SHP77 treated with DMSO at 0.1 percent for 48 hours (cell line): ENCODE measurements at regions not wholly inside any gene's neighbourhood (a gene's known extent, or its start where the extent isn't known, plus 50 kb on each side); places are given as distances from the start of the nearest gene placed in this dataset.

Experiments used
- DNase-seq: peaks from one replicate; lab custom pipeline; 2025; lab: John Stamatoyannopoulos, UW

DNA sequence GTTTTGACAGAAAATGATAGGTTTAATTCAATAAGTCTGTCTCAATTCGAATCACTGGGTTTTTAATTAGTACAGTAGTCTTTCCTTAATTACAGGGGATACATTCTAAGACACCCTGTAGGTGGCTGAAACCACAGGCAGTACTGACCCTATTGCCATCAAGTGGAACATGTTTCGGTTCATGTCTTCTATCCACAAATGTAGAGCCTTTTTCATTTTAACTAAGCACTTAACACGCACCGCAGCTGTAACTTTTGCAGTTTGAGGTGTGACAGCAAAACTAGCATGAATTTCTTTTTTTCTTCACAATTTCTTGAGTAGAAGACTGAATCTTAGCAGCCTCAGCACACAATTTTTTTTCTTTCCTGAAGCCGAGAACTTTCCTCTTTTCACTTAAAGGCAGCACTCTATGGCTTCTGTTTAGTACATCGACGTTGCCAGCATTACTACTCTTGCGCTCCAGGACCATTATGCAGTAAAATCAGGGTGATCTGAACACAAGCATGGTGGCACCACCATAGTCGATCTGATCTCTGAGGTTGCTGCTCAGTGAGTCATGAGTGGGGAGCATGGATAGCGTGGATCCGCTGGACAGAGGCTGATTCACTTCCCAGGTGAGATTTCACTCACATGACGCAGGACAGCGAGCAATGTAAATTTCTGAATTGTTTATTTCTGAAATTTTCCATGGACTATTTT lies 805.1 kb downstream of the RNF144A start:
- DNase-seq: no peak

DNA sequence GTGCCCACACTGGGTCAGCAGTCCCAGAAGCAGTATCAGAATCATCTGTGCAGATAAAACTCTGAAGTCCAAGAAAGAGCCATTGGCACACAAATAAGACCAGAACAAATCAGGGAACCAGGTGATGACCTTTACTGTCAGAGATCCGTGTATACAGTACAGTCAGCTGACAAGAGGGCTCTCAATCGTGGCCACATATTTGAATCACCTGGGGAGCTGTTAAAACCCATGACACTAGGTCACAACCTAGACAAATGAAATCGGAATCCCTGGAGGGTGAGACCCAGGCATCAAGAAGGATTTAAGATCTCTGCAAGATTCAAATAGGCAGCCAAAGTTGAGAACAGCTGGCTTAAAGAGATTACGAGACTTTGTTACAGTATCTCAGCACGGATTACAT lies 807.1 kb downstream of the RNF144A start:
- no peak for DNase-seq

DNA sequence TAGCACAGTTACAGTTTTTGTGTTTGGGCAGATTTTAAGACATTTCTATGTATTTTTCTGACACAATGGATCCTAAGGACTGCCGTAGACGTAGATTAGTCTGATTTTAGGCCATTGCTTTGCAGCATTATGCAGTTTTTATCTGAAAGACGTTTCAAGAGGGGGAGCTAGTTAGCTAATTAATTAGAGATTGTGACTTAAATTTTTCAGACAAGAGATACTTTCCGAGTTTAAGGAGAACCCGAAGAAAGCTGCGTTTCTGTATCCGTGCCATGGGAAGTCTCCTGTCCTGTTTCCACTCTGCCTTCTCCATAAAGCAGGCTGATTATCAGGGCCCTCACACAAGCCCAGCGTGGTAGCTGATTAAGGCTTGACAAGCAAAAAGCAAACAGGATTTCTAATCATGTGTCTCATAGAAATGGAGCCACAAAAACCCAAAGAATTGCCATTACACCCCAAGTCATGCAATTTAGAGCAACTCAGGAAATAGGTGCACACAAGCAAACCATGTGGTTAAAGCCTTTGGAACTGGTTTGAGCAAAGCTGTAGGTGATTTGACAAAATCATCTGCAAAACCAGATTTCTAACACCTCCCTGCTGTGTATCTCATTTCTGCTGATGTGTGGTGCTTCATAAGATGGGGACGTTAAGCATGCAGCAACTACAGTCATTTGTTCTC lies 808.1 kb downstream of the RNF144A start:
- no peak for DNase-seq

DNA sequence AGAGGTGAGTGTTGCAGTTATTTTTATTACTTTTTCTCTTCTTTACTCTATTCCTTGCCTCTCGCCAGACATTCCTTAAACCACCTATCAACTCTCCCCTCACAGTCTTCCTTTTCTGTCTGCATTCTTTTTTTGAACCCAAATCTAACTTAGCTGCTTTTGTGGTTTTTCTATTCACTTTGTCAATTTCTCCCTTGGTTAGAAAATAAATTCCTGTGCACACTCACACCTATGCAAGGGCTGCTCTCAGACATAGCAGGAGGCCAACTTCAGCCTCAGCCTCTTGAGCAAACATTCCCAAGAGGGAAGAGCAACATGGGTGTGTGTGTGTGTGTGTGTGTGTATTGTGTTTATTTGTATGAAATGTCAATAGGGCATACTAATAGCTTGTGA lies 808.6 kb downstream of the RNF144A start:
- DNase-seq: no peak

DNA sequence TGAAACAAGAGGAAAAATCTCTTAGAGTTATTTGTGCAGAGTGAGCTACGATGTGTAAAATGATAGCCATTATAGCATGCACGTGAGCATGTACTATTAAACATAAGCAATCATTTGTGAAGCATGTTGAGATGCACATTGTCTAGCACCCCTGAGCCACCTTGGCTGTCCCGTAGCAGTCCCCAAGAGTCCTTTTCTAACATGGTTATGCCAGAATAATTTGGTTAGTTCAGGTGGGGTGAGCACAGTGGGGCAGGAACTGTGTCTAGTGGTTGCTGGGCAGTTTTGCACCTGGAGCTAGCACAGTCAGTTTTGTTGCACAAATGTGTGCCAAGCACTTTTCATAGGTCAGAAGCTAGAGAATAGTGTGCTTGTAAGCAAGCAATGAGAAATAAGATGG lies 809.8 kb downstream of the RNF144A start:
- DNase-seq: no peak

DNA sequence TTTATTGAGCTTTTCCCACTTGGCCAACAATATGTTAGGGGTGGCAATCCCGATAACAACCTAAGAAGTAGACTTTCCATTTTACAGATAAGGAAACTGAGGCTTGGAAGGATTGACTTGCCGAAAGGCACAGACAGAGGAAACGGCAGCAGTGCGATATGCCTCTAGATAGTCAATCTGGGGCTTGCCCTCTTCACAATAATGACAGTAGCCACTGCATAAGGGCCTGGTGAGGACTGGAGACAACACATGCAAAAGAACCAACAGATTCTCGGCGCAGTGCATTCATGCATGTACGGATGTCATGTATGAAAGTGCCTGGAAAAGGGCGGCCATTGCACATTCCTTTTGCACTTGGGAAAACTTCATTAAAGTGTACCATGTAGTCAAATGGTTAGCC lies 811.2 kb downstream of the RNF144A start:
- no peak for DNase-seq

DNA sequence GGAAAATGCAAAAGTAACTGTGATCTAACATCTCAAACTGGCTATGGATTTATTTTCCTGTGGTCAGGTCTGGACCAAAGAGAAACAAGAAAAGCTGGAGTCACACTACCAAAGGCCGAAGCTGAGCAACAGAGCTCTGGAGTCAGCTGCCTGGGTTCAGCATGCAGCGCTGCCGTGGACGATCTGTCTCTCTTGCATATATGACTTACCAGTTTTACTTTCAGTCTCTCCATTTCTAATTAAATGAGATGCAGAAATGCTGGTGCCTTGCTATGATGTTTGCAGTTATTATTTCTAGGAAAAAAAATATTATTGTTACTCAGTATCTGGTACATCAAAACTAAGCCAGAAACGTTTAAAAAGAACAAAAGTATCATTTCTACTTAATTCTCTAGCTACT lies 813.2 kb downstream of the RNF144A start:
- DNase-seq: no peak

DNA sequence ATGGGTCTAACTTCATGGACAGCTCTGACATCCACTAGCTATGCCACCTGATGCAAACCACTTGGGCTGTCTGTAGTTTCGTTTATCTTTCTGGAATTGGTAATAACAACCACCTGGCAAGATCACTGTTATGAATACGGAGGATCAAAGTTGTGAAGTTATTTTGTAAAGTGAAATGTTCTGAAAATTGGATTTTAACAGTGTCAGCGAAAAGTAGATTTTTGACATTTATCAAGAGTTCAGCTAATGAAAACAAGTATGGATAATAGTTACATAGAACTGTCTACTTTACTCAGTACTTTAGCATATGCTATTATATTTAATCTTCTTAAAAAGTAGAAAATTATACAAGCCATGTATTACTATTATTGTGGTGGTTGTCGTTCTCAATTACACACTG lies 813.8 kb downstream of the RNF144A start:
- no peak for DNase-seq

DNA sequence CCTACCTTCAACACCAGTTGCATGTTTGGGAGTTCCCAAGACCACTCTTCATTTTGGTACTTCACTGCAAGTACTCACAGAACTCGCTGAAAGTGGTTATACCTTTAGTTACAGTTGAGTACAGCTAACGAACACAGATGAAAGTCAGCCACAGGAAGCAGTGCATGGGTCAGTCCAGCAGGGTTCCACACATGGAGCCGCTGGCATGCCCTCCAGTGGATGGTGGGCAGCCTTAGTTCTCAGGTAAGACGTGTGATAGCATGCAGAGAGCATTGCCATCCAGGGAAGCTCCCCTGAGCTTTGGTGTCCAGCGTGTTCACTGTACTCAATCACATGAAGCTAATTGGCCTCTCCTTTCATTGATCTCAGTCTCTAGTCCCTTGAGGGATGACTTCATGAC lies 815.3 kb downstream of the RNF144A start:
- no peak for DNase-seq

DNA sequence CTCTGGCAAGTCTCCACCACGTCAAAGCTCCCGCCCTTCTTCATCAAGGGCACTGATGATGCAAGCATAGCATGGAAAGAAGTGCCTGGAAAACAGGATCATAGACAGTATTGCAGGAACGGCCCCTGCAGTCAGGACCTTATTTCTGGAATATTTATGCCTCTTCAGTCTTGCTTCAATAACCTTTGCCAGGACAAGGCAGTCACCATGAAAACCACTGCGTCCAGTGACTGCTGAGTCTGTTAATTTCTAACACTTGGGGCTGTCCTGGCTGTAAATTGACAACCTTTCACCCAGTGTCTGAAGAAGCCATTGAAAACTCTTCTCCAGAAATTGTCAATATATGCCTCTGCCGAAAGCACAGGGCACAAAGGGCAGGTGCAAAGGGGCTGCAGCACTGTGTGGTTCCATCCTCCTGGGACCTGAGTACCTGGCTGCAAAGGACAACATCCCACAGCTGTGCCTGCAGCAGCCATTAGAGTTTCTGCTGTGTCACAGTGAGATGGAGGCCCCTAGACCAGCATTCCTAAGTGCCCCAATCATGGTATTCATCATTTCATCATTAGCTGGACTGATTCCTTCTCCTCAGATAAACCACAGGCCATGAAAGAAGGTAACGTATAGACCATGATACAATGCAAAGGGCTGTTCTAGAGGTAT lies 819.6 kb downstream of the RNF144A start:
- no peak for DNase-seq

DNA sequence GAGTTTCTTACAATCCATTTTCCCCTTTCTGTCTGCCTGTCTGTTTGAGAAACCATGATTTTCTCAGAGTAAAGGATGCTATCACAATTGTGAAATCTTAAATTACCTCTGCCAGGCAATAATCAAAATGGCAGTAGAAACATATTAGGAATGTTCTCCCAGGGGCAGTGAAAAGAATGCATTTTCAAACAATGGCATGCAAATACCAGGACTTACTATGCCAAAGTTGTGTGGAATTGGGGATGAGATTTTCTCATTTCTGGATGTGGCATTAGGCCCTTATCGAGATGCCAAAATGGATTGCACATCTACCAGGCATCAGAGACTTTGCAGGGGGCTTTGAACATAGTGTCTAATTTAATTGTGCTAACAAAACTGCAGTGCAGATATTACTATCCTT lies 821.4 kb downstream of the RNF144A start:
- no peak for DNase-seq

DNA sequence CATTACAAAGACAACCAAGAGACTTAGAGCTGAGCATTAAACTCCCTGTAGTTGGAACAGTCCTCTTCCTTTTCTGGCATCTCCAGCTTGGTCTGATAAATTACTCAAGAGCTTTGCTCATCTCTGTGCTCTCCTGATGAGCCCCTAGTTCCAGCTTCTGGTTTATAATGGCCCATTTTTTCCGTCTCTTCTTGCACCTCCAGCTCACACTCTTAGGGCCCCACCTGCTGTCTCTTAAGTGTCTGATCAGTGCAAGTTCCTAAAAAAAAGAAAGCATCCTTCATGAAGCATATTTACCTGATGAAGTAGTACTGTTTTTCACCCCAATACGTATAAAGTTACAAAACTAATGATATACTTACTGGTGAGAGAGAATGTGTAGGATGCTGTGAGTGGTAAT lies 822.9 kb downstream of the RNF144A start:
- no peak for DNase-seq

DNA sequence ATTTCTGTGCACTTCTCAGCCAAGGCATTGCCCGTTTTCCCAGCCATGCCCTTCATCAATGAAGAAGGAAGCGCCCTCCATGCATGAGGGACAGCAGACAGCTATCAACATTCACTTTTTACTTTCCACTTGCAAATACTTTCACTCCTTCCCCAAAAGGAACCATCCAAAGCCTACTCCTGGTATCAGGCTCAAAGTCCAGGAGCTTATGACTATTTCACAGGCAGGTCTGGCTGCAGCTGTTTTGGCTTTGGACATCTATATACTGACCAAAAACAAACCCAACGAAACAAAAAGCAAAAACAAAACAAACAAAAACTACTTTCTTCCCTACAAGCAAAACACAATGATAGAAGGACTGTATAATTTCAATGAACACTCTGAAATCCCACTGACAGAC lies 825.1 kb downstream of the RNF144A start:
- no peak for DNase-seq

DNA sequence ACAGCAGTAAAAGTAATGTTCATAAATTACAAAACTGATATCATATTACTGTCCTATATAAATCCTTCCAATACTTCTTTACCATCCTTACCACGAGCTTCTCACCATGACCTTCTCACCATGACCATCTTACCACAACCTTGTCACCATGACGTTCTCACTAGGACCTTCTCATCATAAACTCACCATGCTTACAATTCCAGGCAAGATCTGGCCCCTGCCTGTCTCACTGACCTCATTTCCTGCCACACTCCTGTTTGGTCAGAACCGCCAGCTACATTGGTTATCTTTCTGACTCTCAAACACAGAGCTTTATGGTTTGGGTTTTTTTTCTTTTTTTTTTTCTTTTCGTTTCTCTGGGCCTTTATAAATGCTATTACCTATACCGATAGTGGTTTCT lies 827.6 kb downstream of the RNF144A start:
- DNase-seq: peak; percentile 22

DNA sequence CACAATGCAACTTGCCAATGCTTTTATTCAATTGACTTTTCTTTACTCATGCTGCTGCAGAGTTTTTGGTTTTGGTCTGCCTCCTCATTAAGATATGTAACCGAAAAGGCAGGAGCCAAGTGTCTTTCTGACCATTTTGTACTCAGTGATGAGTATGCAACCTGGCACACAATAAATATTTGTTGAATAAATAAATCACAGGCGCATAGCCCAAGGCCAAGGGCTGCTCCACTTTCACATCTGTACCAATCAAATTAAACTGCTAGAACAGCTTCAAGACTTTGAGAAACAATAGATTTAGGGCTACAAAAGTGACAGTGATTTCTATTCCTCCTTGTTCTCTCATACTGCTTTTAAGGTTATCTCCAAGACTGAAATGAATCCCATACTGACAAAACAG lies 828.2 kb downstream of the RNF144A start:
- no peak for DNase-seq

DNA sequence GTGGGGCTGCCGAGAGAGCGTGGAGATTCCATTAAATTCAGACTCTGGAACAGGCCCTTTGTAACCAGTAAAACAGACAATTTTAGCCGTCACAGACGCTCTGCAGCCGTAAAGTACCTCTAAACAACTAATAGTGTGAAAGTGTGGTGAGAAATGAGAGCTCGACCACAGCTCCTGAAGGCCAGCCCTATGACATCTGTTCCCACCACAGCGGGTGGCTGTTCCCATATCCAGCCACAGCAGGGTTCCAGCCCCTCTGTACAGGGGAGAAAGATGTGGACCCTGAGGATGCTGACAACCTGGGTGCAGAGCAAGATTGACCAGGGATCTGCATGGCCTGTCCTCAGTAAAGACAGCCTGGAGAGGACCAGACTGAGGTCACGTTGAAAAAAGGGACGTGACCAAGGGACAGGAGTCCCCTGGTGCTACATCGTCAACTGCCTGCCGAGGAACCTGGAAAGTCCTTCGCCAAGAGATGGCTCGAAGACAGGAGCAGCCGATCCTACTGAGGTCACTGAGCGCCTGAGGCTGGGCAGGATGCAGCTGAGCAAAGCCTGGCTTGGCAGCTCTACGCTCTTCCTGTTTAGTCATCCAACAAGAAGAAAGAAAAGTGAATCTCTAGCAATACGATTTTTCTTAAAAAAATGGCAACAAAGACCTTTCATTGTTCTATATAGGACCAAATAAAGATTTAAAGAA lies 831.7 kb downstream of the RNF144A start:
- DNase-seq: peak; percentile 85

DNA sequence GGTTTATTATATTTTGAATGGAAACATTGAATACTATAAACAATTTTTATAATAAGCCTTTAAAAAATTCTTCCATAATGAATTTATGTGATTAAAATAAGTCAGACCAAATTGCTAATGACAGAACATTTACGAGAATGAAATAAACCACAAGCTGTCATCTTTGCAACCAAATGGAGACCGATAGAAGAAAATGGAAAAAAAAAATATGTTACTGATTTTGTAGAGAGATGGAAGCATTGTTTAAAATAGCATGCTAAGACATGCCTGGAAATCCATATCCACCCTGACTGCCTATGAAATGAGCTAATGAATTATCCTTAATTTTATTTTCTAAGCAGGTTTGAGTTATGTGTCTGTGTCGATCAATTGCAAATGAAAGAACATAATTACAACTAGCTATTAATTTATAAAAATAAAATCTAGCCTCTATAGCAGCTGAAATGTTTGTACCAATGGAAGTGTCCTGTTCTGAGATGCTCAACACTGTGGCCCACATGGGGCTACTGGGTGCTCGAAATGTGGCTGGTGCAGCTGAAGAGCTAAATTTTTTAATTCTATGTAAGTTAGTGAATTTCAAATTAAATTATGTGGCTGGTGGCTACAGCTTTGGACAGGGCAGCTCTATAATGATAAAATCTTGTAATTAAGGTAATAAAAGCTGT lies 832.8 kb downstream of the RNF144A start:
- no peak for DNase-seq

DNA sequence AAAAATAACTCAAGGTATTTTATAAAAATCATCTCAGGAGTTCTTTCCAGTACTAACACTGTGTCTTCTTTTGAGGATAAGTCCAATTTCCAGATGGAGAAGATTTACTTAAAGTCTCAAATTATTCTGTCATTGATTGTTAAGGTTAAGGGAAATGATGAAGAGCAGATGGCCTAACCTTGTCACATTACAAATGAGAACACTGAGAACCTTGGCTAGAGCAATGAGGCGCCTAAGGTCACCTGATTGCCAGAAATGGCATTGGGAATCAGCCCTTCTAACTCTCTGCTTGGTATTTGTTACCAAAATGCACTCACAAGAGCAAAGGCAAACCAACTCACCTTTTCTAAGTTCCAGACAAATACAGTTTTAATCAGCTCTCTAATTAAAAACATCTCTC lies 835.1 kb downstream of the RNF144A start:
- DNase-seq: no peak

DNA sequence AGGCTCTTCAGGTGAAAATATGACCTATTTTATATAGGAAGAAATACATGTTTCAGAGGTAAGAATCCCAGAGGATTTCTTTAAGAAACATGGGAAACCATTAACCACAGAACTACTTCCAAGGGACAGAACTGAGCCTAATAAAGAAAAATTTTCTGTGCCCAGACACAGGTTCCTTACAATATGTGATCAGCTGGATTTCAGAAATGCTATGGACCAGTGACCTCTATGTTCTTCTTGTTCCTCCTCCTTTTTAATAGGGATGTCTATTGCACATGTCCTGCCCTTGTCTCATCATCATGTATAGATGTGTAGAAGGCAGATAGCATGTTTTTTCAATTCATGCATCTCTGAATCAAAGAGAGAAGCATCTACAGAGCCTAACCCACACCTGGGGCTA lies 836.6 kb downstream of the RNF144A start:
- no peak for DNase-seq

DNA sequence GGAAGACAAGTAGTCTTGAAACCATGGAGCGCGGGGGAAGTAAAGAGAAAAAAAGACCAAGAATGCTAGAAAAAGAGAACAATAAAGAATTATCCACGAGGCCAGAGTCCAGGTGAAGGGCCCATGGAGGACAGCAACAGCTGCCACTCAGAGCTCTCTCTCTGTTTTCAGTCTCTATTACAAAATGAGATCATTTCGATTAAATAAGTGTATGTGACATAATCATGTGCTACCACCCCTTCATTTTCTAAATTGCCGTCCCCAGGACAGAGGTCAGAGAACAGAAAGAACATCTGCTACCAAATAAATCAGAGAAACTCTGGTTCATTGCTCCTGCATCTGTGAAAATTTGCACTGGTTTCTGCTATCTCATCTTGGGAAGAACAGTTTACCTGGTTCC lies 838.7 kb downstream of the RNF144A start:
- no peak for DNase-seq

DNA sequence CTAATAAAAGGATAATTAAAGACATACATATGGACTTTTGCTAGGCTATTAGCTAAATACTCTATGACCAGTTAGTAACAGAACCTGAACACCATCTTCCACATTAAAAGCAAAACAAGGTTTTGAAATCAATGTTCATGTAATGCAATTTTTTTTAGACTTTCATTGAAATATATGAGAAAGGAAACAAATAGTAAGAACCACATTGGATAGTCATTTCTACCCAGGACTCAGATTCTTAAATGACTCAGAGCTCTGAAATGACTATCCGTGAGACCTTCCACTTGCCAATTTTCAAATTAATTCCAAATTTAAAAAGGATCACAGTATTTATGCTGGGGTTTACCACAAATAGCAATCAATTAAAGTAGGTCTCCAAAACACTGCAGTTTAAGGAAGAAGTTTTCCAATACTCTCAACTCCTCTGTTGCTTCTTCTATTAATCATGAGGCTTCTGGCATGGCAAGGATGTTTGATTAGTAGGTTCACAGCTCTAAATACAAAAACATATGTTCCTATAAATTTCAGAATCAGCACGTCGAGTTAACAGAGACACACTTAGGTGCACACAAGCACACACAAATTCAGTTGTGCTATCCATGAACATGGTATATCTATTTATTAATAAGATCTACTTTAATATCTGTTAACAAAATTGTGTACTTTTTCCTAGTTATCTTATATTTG lies 841.0 kb downstream of the RNF144A start:
- no peak for DNase-seq

DNA sequence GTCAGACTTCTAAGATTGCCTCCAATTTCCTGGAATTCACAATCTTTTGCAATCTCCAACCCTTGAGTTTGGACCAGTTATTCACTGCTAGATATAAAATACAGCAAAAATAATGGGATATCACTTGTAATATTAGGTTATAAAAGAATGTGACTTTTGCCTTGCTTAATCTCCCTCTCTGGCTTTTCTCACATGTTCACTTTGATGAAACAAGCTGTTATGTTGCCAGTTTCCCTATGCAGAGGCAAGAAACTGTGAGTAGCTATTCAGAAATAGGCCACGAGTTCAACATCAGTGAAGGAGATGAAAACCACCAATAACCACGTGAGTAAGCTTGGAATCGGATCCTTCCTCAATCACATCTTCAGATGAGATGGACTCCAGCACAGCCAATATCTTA lies 842.7 kb downstream of the RNF144A start:
- no peak for DNase-seq
